NT2/D1 (cell line): ENCODE measurements at regions not wholly inside any gene's neighbourhood (a gene's known extent, or its start where the extent isn't known, plus 50 kb on each side); places are given as distances from the start of the nearest gene placed in this dataset.
"Not testable (repeated sequence)": the region's sequence is repeated elsewhere in the genome, so short reads cannot be mapped to it uniquely, and the experiment has no call there.

ENCODE experiments used
- DNase-seq: peaks from one replicate; pipeline ENCODE4 v3.0.0-alpha.2; 2011; ENCODE audit warnings: low read depth, low spot score
- H3K27me3 ChIP-seq: 2 replicates; pipeline ENCODE4 v1.6.0; 2011; ENCODE audit warnings: mild to moderate bottlenecking; ENCODE audit not compliant: insufficient read length, insufficient read depth
- H3K36me3 ChIP-seq: 2 replicates; pipeline ENCODE4 v1.6.1; 2011; ENCODE audit warnings: mild to moderate bottlenecking, low read length, mixed read lengths; ENCODE audit not compliant: insufficient read depth, insufficient read length
- H3K4me1 ChIP-seq: 2 replicates; pipeline ENCODE4 v1.5.1; 2011; ENCODE audit not compliant: insufficient read depth, insufficient read length
- H3K4me3 ChIP-seq: 2 replicates; pipeline ENCODE4 v1.5.1; 2011; ENCODE audit warnings: low read depth; ENCODE audit not compliant: insufficient read length
- H3K9ac ChIP-seq: 2 replicates; pipeline ENCODE4 v1.6.0; 2011; ENCODE audit warnings: low read depth; ENCODE audit not compliant: insufficient read length
- H3K9me3 ChIP-seq: 2 replicates; pipeline ENCODE4 v1.5.1; 2011; ENCODE audit warnings: mild to moderate bottlenecking, low read length; ENCODE audit not compliant: insufficient read depth
- SUZ12 ChIP-seq: IDR thresholded peaks from 2 replicates; pipeline ENCODE4 v1.6.1; 2011; ENCODE audit not compliant: insufficient read length, insufficient read depth; ENCODE audit errors: extremely low read depth
- YY1 ChIP-seq: IDR thresholded peaks from 2 replicates; pipeline ENCODE4 v1.6.1; 2011; ENCODE audit not compliant: insufficient read length, insufficient read depth
- ZNF274 ChIP-seq: IDR thresholded peaks from 2 replicates; pipeline ENCODE4 v1.6.1; 2011; ENCODE audit warnings: mild to moderate bottlenecking, low read depth, low read length

GRCh38 chr2:77839102-77839501 lies 316.9 kb upstream of the LRRTM4 start:
- H3K27me3 ChIP-seq: no peaks in the 10 kb centered on the region
- TF ChIP-seq YY1 (no peak), SUZ12 (no peak), ZNF274 (no peak)
- H3K9ac ChIP-seq: no peak overlapping the region
- H3K36me3 ChIP-seq: no peaks in the 10 kb centered on the region
- H3K4me1 ChIP-seq: no peaks in the 10 kb centered on the region
- DNase-seq: no peak
- H3K9me3 ChIP-seq: peaks cover 13% of the 10 kb centered on the region
- no peak overlapping the region for H3K4me3 ChIP-seq

- Histone ChIP-seq H3K9me3 (peaks cover 7% of the 10 kb centered on the region; the same call in 1 of the 2 replicates), H3K9ac (no peak overlapping the region), H3K27me3 (no peaks in the 10 kb centered on the region), H3K36me3 (no peaks in the 10 kb centered on the region), H3K4me1 (no peaks in the 10 kb centered on the region), H3K4me3 (no peak overlapping the region)
- DNase-seq: no peak
- no peak for TF ChIP-seq YY1
- no peak for TF ChIP-seq SUZ12
- TF ChIP-seq ZNF274: no peak
Measured at GRCh38 chr2:77862120-77862519, 339.9 kb upstream of the LRRTM4 start.

- DNase-seq: no peak
- TF ChIP-seq YY1 (no peak), ZNF274 (no peak), SUZ12 (no peak)
- H3K9me3 ChIP-seq: no peaks in the 10 kb centered on the region
- H3K4me1 ChIP-seq: no peaks in the 10 kb centered on the region
- H3K36me3 ChIP-seq: no peaks in the 10 kb centered on the region
- H3K27me3 ChIP-seq: no peaks in the 10 kb centered on the region
- no peak overlapping the region for H3K9ac ChIP-seq
- H3K4me3 ChIP-seq: no peak overlapping the region
Measured at GRCh38 chr2:77864426-77864825, 342.2 kb upstream of the LRRTM4 start.

GRCh38 chr2:77866661-77867060 lies 344.5 kb upstream of the LRRTM4 start:
- no peaks in the 10 kb centered on the region for H3K36me3 ChIP-seq
- TF ChIP-seq SUZ12: no peak
- TF ChIP-seq ZNF274: no peak
- TF ChIP-seq YY1: no peak
- no peaks in the 10 kb centered on the region for H3K9me3 ChIP-seq
- H3K4me1 ChIP-seq: no peaks in the 10 kb centered on the region
- H3K27me3 ChIP-seq: no peaks in the 10 kb centered on the region
- H3K9ac ChIP-seq: no peak overlapping the region
- no peak overlapping the region for H3K4me3 ChIP-seq
- no peak for DNase-seq

GRCh38 chr2:77867146-77867545 lies 345.0 kb upstream of the LRRTM4 start:
- no peaks in the 10 kb centered on the region for H3K36me3 ChIP-seq
- no peak overlapping the region for H3K9ac ChIP-seq
- TF ChIP-seq SUZ12 (no peak), ZNF274 (no peak), YY1 (no peak)
- H3K9me3 ChIP-seq: no peaks in the 10 kb centered on the region
- no peak overlapping the region for H3K4me3 ChIP-seq
- DNase-seq: no peak
- no peaks in the 10 kb centered on the region for H3K27me3 ChIP-seq
- H3K4me1 ChIP-seq: no peaks in the 10 kb centered on the region

- no peak for DNase-seq
- Histone ChIP-seq H3K9me3 (no peaks in the 10 kb centered on the region), H3K27me3 (no peaks in the 10 kb centered on the region), H3K9ac (no peak overlapping the region), H3K4me3 (no peak overlapping the region), H3K4me1 (no peaks in the 10 kb centered on the region), H3K36me3 (no peaks in the 10 kb centered on the region)
- TF ChIP-seq YY1 (no peak), SUZ12 (no peak), ZNF274 (no peak)
Measured at GRCh38 chr2:77873506-77873905, 351.3 kb upstream of the LRRTM4 start.

- not testable (repeated sequence) for H3K27me3 ChIP-seq, H3K4me1 ChIP-seq, DNase-seq
Measured at GRCh38 chr2:77900211-77900610, 378.0 kb upstream of the LRRTM4 start.

GRCh38 chr2:77910136-77910535 lies 388.0 kb upstream of the LRRTM4 start:
- H3K4me1 ChIP-seq: no peaks in the 10 kb centered on the region

More at GRCh38 chr2:77900211-77900610, 378.0 kb upstream of the LRRTM4 start:
- H3K36me3 ChIP-seq, H3K4me3 ChIP-seq, H3K9ac ChIP-seq, H3K9me3 ChIP-seq: not testable (repeated sequence)

More at GRCh38 chr2:77910136-77910535, 388.0 kb upstream of the LRRTM4 start:
- Histone ChIP-seq H3K27me3 (no peaks in the 10 kb centered on the region), H3K36me3 (no peaks in the 10 kb centered on the region), H3K9me3 (no peaks in the 10 kb centered on the region), H3K9ac (no peak overlapping the region), H3K4me3 (no peak overlapping the region)
- no peak for DNase-seq
- TF ChIP-seq SUZ12 (no peak), ZNF274 (no peak), YY1 (no peak)
